ENCODE measurements at regions not wholly inside any gene's neighbourhood (a gene's known extent, or its start where the extent isn't known, plus 50 kb on each side); places are given as distances from the start of the nearest gene placed in this dataset.

DNA sequence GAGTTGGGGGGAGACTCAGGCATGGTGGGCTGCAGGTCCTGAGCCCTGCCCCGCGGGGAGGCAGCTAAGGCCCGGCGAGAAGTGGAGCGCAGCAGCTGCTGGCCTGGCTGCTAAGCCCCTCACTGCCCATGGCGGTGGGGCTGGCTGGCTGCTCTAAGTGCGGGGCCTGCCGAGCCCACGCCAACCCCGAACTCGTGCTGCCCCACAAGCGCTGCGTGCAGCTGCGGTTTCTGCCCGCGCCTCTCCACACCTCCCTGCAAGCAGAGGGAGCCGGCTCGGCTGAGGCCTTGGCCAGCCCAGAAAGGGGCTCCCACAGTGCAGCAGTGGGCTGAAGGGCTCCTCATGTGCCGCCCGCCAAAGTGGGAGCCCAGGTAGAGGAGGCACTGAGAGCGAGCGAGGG is 1355.1 kb upstream of the WWC1 start:
- Histone ChIP-seq H2AFZ (ENCODE audit: low read length) (no peak overlapping the region), H4K20me1 (ENCODE audit: insufficient read depth, low read length) (no peaks in the 10 kb centered on the region), H3K4me2 (ENCODE audit: low read length) (no peak overlapping the region), H3K79me2 (ENCODE audit: insufficient read depth, low read length) (no peaks in the 10 kb centered on the region), H3K9me3 (ENCODE audit: low read length) (no peaks in the 10 kb centered on the region), H3K4me3 (ENCODE audit: low read depth, low read length, poor library complexity, severe bottlenecking) (no peak overlapping the region), H3K9me2 (ENCODE audit: low read depth, low read length) (no peaks in the 10 kb centered on the region), H3K36me3 (ENCODE audit: insufficient read depth, low read length) (no peaks in the 10 kb centered on the region), H3K9ac (ENCODE audit: low read length) (no peak overlapping the region), H3F3A (ENCODE audit: insufficient read depth, low read length) (no peaks in the 10 kb centered on the region), H3K27me3 (ENCODE audit: insufficient read depth, low read length) (no peaks in the 10 kb centered on the region), H3K4me1 (ENCODE audit: insufficient read depth, low read length, severe bottlenecking) (no peaks in the 10 kb centered on the region), H3K27ac (ENCODE audit: low read depth, low read length, poor library complexity, severe bottlenecking) (no peak overlapping the region)
- TF ChIP-seq, protein P1, sequence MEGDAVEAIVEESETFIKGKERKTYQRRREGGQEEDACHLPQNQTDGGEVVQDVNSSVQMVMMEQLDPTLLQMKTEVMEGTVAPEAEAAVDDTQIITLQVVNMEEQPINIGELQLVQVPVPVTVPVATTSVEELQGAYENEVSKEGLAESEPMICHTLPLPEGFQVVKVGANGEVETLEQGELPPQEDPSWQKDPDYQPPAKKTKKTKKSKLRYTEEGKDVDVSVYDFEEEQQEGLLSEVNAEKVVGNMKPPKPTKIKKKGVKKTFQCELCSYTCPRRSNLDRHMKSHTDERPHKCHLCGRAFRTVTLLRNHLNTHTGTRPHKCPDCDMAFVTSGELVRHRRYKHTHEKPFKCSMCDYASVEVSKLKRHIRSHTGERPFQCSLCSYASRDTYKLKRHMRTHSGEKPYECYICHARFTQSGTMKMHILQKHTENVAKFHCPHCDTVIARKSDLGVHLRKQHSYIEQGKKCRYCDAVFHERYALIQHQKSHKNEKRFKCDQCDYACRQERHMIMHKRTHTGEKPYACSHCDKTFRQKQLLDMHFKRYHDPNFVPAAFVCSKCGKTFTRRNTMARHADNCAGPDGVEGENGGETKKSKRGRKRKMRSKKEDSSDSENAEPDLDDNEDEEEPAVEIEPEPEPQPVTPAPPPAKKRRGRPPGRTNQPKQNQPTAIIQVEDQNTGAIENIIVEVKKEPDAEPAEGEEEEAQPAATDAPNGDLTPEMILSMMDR (IDR thresholded peaks at IDR 0.05; ENCODE audit: low read length), result no peak
- TF ChIP-seq EZH2 (IDR thresholded peaks at IDR 0.05; ENCODE audit: borderline replicate concordance, low read length), result no peak

DNA sequence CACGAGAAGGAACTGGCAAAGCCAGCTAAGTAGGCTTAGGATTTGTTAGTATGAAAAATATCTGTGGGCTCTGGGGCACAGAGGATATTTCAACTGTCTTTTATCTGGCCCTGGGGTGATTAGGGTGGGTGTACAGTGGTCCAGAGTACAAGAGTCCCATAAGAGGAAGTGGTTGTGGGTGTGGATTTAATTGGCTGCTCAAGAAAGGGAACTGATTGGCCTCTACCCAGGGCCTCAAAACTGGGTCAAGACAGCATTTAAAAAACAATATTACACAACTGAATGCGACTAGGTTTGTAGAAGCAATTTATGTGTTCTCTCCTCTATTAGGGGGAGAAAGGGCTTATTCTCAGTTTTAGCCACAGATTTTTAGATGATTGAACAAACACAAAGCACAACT is 1353.4 kb upstream of the WWC1 start:
- H3K4me1 ChIP-seq (ENCODE audit: insufficient read depth, low read length, severe bottlenecking), result no peaks in the 10 kb centered on the region
- H3K79me2 ChIP-seq (ENCODE audit: insufficient read depth, low read length), result no peaks in the 10 kb centered on the region
- H3K27ac ChIP-seq (ENCODE audit: low read depth, low read length, poor library complexity, severe bottlenecking), result no peak overlapping the region
- no peak overlapping the region for H3K4me3 ChIP-seq (ENCODE audit: low read depth, low read length, poor library complexity, severe bottlenecking)
- no peak overlapping the region for H3K4me2 ChIP-seq (ENCODE audit: low read length)
- no peaks in the 10 kb centered on the region for H3K36me3 ChIP-seq (ENCODE audit: insufficient read depth, low read length)
- no peaks in the 10 kb centered on the region for H4K20me1 ChIP-seq (ENCODE audit: insufficient read depth, low read length)
- no peaks in the 10 kb centered on the region for H3K9me2 ChIP-seq (ENCODE audit: low read depth, low read length)
- no peaks in the 10 kb centered on the region for H3K9me3 ChIP-seq (ENCODE audit: low read length)
- no peak for TF ChIP-seq EZH2 (IDR thresholded peaks at IDR 0.05; ENCODE audit: borderline replicate concordance, low read length)
- TF ChIP-seq, protein P1 (IDR thresholded peaks at IDR 0.05; ENCODE audit: low read length), result no peak
- H3K9ac ChIP-seq (ENCODE audit: low read length), result no peak overlapping the region
- no peaks in the 10 kb centered on the region for H3K27me3 ChIP-seq (ENCODE audit: insufficient read depth, low read length)
- no peak overlapping the region for H2AFZ ChIP-seq (ENCODE audit: low read length)
- H3F3A ChIP-seq (ENCODE audit: insufficient read depth, low read length), result no peaks in the 10 kb centered on the region

DNA sequence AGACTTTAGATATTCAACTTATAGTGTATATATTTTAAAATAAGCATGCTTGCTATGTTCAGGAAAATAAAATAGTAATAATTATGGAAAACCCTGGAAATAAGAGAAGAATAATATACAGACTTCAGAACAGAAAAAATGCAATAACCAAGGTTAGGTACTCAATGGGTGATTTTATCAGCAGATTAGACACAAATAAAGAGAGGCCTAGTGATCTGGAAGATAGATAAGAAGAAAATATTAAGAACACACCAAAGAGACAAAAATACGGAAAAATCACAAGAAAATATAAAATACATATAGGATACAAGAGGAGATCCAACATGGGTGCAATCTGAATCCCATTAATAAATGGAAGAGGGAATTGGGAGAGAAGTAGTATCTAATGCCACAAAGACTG is 1348.5 kb upstream of the WWC1 start:
- Histone ChIP-seq H3F3A (ENCODE audit: insufficient read depth, low read length) (no peaks in the 10 kb centered on the region), H3K36me3 (ENCODE audit: insufficient read depth, low read length) (no peaks in the 10 kb centered on the region), H3K9me3 (ENCODE audit: low read length) (no peaks in the 10 kb centered on the region), H3K9me2 (ENCODE audit: low read depth, low read length) (no peaks in the 10 kb centered on the region), H3K27me3 (ENCODE audit: insufficient read depth, low read length) (no peaks in the 10 kb centered on the region), H3K4me3 (ENCODE audit: low read depth, low read length, poor library complexity, severe bottlenecking) (no peak overlapping the region), H2AFZ (ENCODE audit: low read length) (no peak overlapping the region), H3K27ac (ENCODE audit: low read depth, low read length, poor library complexity, severe bottlenecking) (no peak overlapping the region), H3K4me2 (ENCODE audit: low read length) (no peak overlapping the region), H3K4me1 (ENCODE audit: insufficient read depth, low read length, severe bottlenecking) (no peaks in the 10 kb centered on the region), H4K20me1 (ENCODE audit: insufficient read depth, low read length) (no peaks in the 10 kb centered on the region), H3K9ac (ENCODE audit: low read length) (no peak overlapping the region), H3K79me2 (ENCODE audit: insufficient read depth, low read length) (no peaks in the 10 kb centered on the region)
- TF ChIP-seq, protein P1 (IDR thresholded peaks at IDR 0.05; ENCODE audit: low read length), result no peak
